Lower leg skin (tissue), 3 donors: ENCODE measurements at regions not wholly inside any gene's neighbourhood (a gene's known extent, or its start where the extent isn't known, plus 50 kb on each side); places are given as distances from the start of the nearest gene placed in this dataset.

Experiments
- CTCF ChIP-seq, 3 donors: fragments of 450-650 bp; IDR thresholded peaks; one replicate each; pipeline ENCODE4 v1.5.1; 2016; ENCODE audit warnings: antibody characterized with exemption in 3 of 3, mild to moderate bottlenecking in 3 of 3, moderate library complexity in 2 of 3
- POLR2A ChIP-seq, 2 donors: fragments of 450-650 bp; IDR thresholded peaks; one replicate each; pipeline ENCODE4 v1.6.1; 2016 to 2017; ENCODE audit warnings: antibody characterized with exemption in 2 of 2, mild to moderate bottlenecking in 1 of 2, moderate library complexity in 1 of 2

- no peak for TF ChIP-seq POLR2A (IDR thresholded peaks at IDR 0.05)
- no peak for TF ChIP-seq CTCF (IDR thresholded peaks at IDR 0.05)
These were observed 259.2 kb downstream of the ADGRL2 start for GRCh38 chr1:82059959-82060358.
